Stimulated activated CD4-positive, alpha-beta T cell treated with anti-CD3 and anti-CD28 coated beads, Interleukin-15, amount 100 ng/mL, for 24 hours (primary cell): ENCODE measurements at regions not wholly inside any gene's neighbourhood (a gene's known extent, or its start where the extent isn't known, plus 50 kb on each side); places are given as distances from the start of the nearest gene placed in this dataset.
"Not testable (repeated sequence)": the region's sequence is repeated elsewhere in the genome, so short reads cannot be mapped to it uniquely, and the experiment has no call there.

Experiments used
- DNase-seq: peaks from one replicate; pipeline ENCODE4 v3.0.0-alpha.2; 2020

- DNase-seq, result no peak
Measured at GRCh38 chr13:89518289-89519077, 1829.0 kb upstream of the MIR17HG start.

GRCh38 chr13:89520468-89520867 lies 1827.0 kb upstream of the MIR17HG start:
- no peak for DNase-seq

- not testable (repeated sequence) for DNase-seq
Measured at GRCh38 chr13:89521672-89522071, 1825.8 kb upstream of the MIR17HG start.

- no peak for DNase-seq
Measured at GRCh38 chr13:89541091-89542030, 1806.1 kb upstream of the MIR17HG start.

- DNase-seq, result no peak
Measured at GRCh38 chr13:89550938-89551337, 1796.5 kb upstream of the MIR17HG start.

- no peak for DNase-seq
Measured at GRCh38 chr13:89554801-89555200, 1792.7 kb upstream of the MIR17HG start.

GRCh38 chr13:89565476-89566100 lies 1781.9 kb upstream of the MIR17HG start:
- DNase-seq, result no peak

- DNase-seq, result no peak
Measured at GRCh38 chr13:89567025-89567424, 1780.5 kb upstream of the MIR17HG start.

GRCh38 chr13:89568276-89568675 lies 1779.2 kb upstream of the MIR17HG start:
- DNase-seq, result no peak

GRCh38 chr13:89568746-89569145 lies 1778.7 kb upstream of the MIR17HG start:
- DNase-seq, result no peak

GRCh38 chr13:89571676-89572075 lies 1775.8 kb upstream of the MIR17HG start:
- no peak for DNase-seq

- DNase-seq, result no peak
Measured at GRCh38 chr13:89574077-89574476, 1773.4 kb upstream of the MIR17HG start.

- no peak for DNase-seq
Measured at GRCh38 chr13:89577301-89577700, 1770.2 kb upstream of the MIR17HG start.

GRCh38 chr13:89584058-89584620 lies 1763.3 kb upstream of the MIR17HG start:
- no peak for DNase-seq

GRCh38 chr13:89602655-89603054 lies 1744.8 kb upstream of the MIR17HG start:
- DNase-seq, result no peak

- DNase-seq, result no peak
Measured at GRCh38 chr13:89603187-89603586, 1744.3 kb upstream of the MIR17HG start.

GRCh38 chr13:89609318-89609717 lies 1738.2 kb upstream of the MIR17HG start:
- no peak for DNase-seq

GRCh38 chr13:89610331-89610730 lies 1737.2 kb upstream of the MIR17HG start:
- no peak for DNase-seq

GRCh38 chr13:89610881-89611280 lies 1736.6 kb upstream of the MIR17HG start:
- no peak for DNase-seq

- DNase-seq, result no peak
Measured at GRCh38 chr13:89627996-89628395, 1719.5 kb upstream of the MIR17HG start.

GRCh38 chr13:89628567-89628966 lies 1718.9 kb upstream of the MIR17HG start:
- DNase-seq, result no peak

- DNase-seq, result no peak
Measured at GRCh38 chr13:89650226-89650625, 1697.3 kb upstream of the MIR17HG start.

- no peak for DNase-seq
Measured at GRCh38 chr13:89660752-89661151, 1686.7 kb upstream of the MIR17HG start.
